Nucleus accumbens (tissue), 56 donors: ENCODE measurements at regions not wholly inside any gene's neighbourhood (a gene's known extent, or its start where the extent isn't known, plus 50 kb on each side); places are given as distances from the start of the nearest gene placed in this dataset.
A peak's percentile ranks its signal among the peaks of the same experiment; 100 is the strongest.
"Not testable (repeated sequence)": the region's sequence is repeated elsewhere in the genome, so short reads cannot be mapped to it uniquely, and the experiment has no call there.

Source experiments
- DNase-seq, 56 donors: peaks; one replicate each; lab custom pipeline; 2025; lab: John Stamatoyannopoulos, UW

GRCh38 chr3:11716573-11717290 lies 73.0 kb upstream of the VGLL4 start:
- no peak for DNase-seq

DNA sequence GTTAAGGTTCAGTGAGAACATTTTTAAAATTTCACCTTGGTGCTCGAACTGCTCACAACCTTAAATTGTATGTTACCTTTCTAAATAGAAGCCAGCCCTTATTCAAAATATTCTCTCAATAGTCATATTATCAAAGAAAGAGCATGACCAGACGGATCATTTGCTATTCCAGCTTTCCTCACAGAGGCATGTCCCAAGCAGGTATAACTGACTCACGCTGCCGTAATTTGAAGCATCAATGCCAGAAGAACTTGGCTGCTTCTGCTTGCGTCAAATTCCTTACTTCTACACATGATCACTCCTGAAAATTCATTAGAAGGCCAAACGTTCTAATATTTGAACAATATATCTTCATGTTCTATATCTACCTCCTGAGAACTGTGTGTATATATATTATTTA lies 69.5 kb upstream of the VGLL4 start:
- no peak for DNase-seq

GRCh38 chr3:11712646-11713045 lies 68.9 kb upstream of the VGLL4 start:
- DNase-seq, result no peak

- DNase-seq, result no peak
These were observed 68.2 kb upstream of the VGLL4 start for GRCh38 chr3:11711876-11712275.

GRCh38 chr3:11709782-11710181 lies 66.1 kb upstream of the VGLL4 start:
- no peak for DNase-seq

DNA sequence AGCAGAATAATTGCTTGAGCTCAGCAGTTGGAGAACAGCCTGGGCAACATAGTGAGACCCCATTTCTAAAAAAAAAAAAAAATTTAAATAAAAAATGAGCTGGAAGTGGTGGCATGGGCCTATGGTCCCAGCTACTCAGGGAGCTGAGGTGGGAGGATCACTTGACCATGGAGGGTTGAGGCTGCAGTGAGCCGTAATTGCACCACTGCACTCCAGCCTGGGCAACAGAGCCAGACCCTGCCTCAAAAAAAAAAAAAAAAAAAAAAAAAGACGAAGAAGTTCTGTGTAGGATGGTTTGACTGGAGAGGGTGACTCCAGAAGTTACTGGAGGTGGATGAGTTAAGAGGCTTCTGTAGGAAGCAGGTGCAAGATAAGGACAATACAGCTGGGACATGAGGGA lies 63.4 kb upstream of the VGLL4 start:
- DNase-seq, result not testable (repeated sequence)

GRCh38 chr3:11706604-11707003 lies 62.9 kb upstream of the VGLL4 start:
- DNase-seq, result no peak

- peak in 4 of 56 donors; percentile 2 to 22 (median 6) for DNase-seq
These were observed 61.3 kb upstream of the VGLL4 start for GRCh38 chr3:11705049-11705448.

DNA sequence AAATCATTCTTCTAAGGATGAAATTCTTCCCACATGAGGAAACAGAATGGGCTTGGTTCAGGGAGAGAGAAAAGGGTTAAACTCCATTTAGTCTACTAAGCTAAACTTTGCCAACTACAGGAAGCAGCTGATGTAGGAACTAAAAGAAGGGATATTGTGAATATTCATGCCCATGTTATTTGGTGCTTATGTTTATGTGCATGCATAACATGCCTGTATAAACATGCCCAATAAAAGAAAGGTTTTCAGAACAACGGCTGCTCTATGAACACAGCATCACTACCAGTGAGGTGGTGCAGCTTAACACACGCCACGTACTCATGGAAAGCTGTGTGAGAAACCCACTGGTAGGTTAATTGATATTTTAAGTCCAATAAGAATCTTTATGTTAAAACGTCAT lies 59.4 kb upstream of the VGLL4 start:
- no peak for DNase-seq

- DNase-seq, result no peak
These were observed 55.3 kb upstream of the VGLL4 start for GRCh38 chr3:11699083-11699427.

DNA sequence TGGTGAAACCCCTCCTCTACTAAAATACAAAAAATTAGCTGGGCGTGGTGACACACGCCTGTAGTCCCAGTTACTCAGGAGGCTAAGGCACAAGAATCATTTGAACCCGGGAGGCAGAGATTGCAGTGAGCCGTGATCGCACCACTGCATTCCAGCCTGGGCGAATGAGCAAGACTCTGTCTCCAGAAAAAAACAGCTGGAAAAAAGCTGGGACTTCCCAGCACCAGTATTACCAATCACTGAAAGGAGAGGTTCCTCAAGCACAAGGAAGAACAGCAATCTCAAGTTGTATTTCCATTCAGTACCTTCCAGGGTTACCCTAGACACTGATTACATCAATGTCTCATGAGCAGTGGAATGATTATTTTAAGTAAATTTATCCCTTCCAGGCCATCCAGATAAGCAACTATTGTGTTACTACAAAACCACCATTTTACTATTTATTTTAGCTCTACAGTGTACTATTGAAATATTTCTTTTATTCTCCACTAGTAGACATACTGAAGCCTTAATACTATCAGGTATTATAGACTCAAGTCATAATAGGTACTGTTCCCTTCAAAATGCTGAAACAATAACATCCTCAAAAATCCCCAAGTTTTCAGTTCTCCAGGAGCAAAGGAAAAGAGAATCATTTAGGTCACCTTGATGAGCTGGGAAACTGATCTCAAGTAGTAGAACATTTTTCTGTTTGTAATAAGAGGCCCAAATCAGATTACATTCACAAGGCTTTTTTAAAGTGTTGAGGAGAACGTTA lies 54.8 kb upstream of the VGLL4 start:
- DNase-seq, result no peak

- no peak for DNase-seq
These were observed 54.0 kb upstream of the VGLL4 start for GRCh38 chr3:11697701-11698100.

- no peak for DNase-seq
These were observed 52.3 kb upstream of the VGLL4 start for GRCh38 chr3:11696054-11696453.
